ENCODE measurements at regions not wholly inside any gene's neighbourhood (a gene's known extent, or its start where the extent isn't known, plus 50 kb on each side); places are given as distances from the start of the nearest gene placed in this dataset.
A peak's percentile ranks its signal among the peaks of the same experiment; 100 is the strongest.

DNA sequence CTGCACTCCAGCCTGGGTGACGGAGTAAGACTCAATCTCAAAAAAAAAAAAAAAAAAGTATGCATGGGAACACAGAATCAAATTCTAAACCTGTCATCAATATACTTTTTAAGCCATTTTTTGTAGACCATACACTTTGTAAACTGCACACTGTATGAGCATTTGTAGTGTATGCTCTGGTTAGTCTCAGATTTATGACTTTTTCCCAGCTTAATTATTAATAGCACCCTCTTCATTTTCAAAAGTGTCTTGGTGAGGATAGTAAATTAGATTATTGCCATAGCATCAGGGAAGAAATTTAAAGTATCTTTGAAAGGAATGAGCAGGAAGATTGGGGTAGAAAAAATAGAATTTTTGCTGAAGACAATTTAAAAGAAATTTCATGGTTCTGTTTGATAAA, 330.8 kb upstream of the RSPO3 start:
- TF ChIP-seq, protein P1, sequence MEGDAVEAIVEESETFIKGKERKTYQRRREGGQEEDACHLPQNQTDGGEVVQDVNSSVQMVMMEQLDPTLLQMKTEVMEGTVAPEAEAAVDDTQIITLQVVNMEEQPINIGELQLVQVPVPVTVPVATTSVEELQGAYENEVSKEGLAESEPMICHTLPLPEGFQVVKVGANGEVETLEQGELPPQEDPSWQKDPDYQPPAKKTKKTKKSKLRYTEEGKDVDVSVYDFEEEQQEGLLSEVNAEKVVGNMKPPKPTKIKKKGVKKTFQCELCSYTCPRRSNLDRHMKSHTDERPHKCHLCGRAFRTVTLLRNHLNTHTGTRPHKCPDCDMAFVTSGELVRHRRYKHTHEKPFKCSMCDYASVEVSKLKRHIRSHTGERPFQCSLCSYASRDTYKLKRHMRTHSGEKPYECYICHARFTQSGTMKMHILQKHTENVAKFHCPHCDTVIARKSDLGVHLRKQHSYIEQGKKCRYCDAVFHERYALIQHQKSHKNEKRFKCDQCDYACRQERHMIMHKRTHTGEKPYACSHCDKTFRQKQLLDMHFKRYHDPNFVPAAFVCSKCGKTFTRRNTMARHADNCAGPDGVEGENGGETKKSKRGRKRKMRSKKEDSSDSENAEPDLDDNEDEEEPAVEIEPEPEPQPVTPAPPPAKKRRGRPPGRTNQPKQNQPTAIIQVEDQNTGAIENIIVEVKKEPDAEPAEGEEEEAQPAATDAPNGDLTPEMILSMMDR (conservative IDR thresholded peaks at IDR 0.05; ENCODE audit: low read depth, low read length): no peak

DNA sequence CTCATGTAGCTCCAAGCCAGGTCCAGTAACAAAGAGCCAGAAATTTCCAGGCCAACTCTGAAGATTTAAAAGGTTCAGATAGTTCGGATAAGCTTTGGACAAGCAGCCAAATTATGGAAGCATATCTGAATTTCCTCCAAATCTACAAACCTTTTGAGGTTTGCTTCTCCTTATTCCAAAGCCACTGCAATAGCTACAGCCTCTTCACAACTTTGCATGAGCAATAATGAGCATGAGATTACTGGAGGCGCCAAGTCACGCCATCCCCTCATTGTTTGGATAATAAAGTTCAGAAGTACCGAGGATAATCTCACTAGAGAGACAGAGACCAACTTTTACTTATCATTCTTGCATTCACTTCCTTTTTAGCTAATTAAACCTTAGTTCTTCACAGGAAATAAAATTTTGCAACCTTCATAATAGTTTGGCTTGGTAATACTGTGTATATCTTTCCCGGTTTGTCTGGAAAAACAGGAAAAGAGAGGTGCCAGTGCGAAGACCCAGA, 329.6 kb upstream of the RSPO3 start:
- TF ChIP-seq, protein P1 (conservative IDR thresholded peaks at IDR 0.05; ENCODE audit: low read depth, low read length): no peak
- no peak for DNase-seq (ENCODE audit: low read depth)

More for the DNA sequence above, 330.8 kb upstream of the RSPO3 start:
- DNase-seq (ENCODE audit: low read depth): no peak
- H3K4me3 ChIP-seq (ENCODE audit: low read depth, low read length): no peak overlapping the region

DNA sequence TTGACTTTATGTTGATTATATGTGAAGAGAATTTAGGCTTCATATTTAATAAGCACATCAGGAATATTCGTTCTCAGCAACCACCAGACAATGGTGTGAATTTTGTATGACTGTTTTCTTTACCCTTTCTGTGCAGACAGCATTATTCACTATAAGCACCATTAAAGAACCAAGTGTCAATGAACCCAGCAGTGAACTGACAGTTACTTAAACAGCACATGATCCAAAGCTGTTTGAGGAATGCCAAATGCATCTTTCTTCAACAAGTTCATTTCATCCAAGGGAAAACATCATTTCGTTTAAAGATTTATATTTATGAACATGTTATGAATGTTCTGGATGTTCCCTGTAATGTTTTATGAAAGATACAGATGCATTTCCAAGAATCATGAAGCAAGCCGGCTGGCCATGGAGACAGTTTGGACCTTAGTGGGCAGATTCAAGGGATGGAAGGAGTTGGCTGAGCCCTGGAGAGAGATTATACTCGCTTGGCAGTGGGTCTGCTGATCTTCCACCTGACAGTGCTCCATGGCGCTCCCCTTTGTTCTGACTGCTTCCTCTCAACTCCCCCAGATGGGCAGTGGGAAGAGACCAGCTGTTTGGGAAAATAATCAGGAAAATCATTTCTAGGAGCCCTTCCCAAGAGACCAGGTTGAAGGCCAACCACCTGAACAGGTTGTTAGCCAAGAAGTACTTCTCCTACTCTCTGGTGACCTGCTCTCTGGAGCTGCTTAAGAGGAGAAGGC, 326.0 kb upstream of the RSPO3 start:
- TF ChIP-seq, protein P1 (conservative IDR thresholded peaks at IDR 0.05; ENCODE audit: low read depth, low read length): no peak
- no peak for DNase-seq (ENCODE audit: low read depth)
- H3K4me3 ChIP-seq (ENCODE audit: low read depth, low read length): no peak overlapping the region

More for the DNA sequence above, 329.6 kb upstream of the RSPO3 start:
- no peak overlapping the region for H3K4me3 ChIP-seq (ENCODE audit: low read depth, low read length)

DNA sequence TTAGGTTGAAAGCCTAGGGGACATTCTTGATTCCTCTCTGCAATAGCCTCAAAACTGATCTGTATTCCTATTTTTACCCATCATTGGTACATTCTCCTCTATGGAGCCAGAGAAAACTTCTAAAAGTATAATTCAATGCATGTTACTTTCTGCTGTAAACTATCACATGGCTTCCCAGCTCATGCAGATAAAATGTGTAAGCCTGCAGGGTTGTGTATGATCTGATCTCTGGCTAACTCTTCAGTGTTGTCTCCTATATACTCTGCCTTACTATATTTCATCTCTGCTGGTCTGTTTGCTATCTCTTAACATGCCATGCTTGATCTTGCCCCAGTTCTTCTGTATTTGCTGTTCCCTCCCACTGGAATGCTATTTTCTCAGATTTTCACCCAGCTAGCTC, 323.3 kb upstream of the RSPO3 start:
- TF ChIP-seq, protein P1 (conservative IDR thresholded peaks at IDR 0.05; ENCODE audit: low read depth, low read length): no peak
- peak; percentile 26 for DNase-seq (ENCODE audit: low read depth)
- H3K4me3 ChIP-seq (ENCODE audit: low read depth, low read length): no peak overlapping the region

DNA sequence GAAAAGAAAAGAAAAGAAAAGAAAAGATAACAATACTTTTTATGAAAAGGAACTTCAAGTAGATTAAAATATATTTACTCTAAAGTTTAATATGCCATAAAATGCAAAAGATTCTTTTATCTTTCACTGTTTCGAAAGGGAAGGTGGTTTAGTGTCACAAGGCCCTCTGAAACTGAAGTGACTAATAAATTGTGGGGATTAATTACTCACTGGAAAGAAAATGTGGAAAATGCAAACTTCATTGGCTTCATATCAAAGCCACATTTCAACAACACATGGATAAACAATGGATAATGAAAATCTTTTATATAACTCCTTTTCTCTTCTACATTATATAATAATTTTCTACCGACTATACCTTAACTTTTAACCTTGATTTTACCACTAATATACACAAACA, 320.5 kb upstream of the RSPO3 start:
- no peak overlapping the region for H3K4me3 ChIP-seq (ENCODE audit: low read depth, low read length)
- peak; percentile 13 for DNase-seq (ENCODE audit: low read depth)
- TF ChIP-seq, protein P1 (conservative IDR thresholded peaks at IDR 0.05; ENCODE audit: low read depth, low read length): no peak

DNA sequence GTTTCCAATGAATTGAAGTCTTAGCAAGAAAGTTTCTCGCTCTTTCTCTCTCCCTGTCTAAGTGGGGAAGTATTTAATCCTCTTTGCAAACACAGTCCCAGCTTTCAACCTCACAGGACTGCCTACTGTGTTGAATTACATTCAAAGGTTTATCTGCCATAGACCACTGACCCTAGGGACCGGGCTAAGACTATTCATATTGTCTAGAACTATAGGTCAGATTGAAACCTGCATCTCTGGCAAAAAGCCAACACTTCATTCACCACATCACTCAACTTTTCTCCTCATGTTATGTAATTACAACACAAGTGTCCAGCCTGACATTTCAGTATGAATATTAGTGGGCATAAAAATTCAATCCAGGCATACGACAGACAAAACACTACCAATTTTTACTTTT, 314.7 kb upstream of the RSPO3 start:
- H3K4me3 ChIP-seq (ENCODE audit: low read depth, low read length): no peak overlapping the region
- TF ChIP-seq, protein P1 (conservative IDR thresholded peaks at IDR 0.05; ENCODE audit: low read depth, low read length): no peak
- DNase-seq (ENCODE audit: low read depth): no peak

Data from choroid plexus epithelial cell (primary cell).